ENCODE measurements at regions not wholly inside any gene's neighbourhood (a gene's known extent, or its start where the extent isn't known, plus 50 kb on each side); places are given as distances from the start of the nearest gene placed in this dataset.
"Not testable (repeated sequence)": the region's sequence is repeated elsewhere in the genome, so short reads cannot be mapped to it uniquely, and the experiment has no call there.

GRCh38 chr5:50521060-50521459 lies 80.0 kb upstream of the EMB start:
- TF ChIP-seq CTCF (IDR thresholded peaks at IDR 0.05; ENCODE audit: low read length); EZH2 (IDR thresholded peaks at IDR 0.05; ENCODE audit: borderline replicate concordance, low read length): not testable (repeated sequence)
